Transverse colon (tissue), 4 donors: ENCODE measurements at regions not wholly inside any gene's neighbourhood (a gene's known extent, or its start where the extent isn't known, plus 50 kb on each side); places are given as distances from the start of the nearest gene placed in this dataset.

Experiments
- CTCF ChIP-seq, 5 experiments: fragments of 200-600 bp in 3 of 5; fragments of 450-650 bp in 2 of 5; sonication (generic) in 3 of 5; IDR thresholded peaks; 1 replicate in 2 of 5; 2 replicates in 3 of 5; pipeline ENCODE4 v1.5.1; 2016 to 2017; ENCODE audit warnings: antibody characterized with exemption in 5 of 5, inconsistent platforms in 3 of 5, mild to moderate bottlenecking in 2 of 5, moderate library complexity in 1 of 5
- EP300 ChIP-seq: sonication (generic); formaldehyde crosslinking; IDR thresholded peaks from one replicate; pipeline ENCODE4 v1.6.1; 2017; ENCODE audit warnings: antibody characterized with exemption, low read depth
- POLR2A ChIP-seq: fragments of 450-650 bp; IDR thresholded peaks from one replicate; pipeline ENCODE4 v1.6.1; 2016; ENCODE audit warnings: antibody characterized with exemption, mild to moderate bottlenecking, moderate library complexity
- POLR2AphosphoS5 ChIP-seq, 3 donors: sonication (generic); formaldehyde crosslinking; IDR thresholded peaks; one replicate each; pipeline ENCODE4 v1.6.1; 2016; ENCODE audit warnings: antibody characterized with exemption in 3 of 3

- TF ChIP-seq CTCF (IDR thresholded peaks at IDR 0.05) = no peak
- no peak for TF ChIP-seq POLR2AphosphoS5 (IDR thresholded peaks at IDR 0.05)
- no peak for TF ChIP-seq POLR2A
- TF ChIP-seq EP300 = no peak
Observed at GRCh38 chr11:26898799-26899198, 95.1 kb upstream of the FIBIN start.
